HL-60 (cell line): ENCODE measurements at regions not wholly inside any gene's neighbourhood (a gene's known extent, or its start where the extent isn't known, plus 50 kb on each side); places are given as distances from the start of the nearest gene placed in this dataset.

Source experiments
- GABPA ChIP-seq: IDR thresholded peaks from 2 replicates; pipeline ENCODE4 v1.6.1; 2012; ENCODE audit warnings: low read depth
- POLR2AphosphoS5 ChIP-seq: IDR thresholded peaks from 2 replicates; pipeline ENCODE4 v1.6.1; 2012; ENCODE audit warnings: low read depth
- SPI1 ChIP-seq: IDR thresholded peaks from 2 replicates; pipeline ENCODE4 v1.6.1; 2012; ENCODE audit warnings: low read depth, mild to moderate bottlenecking, borderline replicate concordance
- TF ChIP-seq, protein P1 (sequence below): IDR thresholded peaks from one replicate; pipeline ENCODE4 v1.5.1; 2011; ENCODE audit warnings: low read length, control low read depth, inconsistent platforms; ENCODE audit not compliant: insufficient read depth

DNA sequence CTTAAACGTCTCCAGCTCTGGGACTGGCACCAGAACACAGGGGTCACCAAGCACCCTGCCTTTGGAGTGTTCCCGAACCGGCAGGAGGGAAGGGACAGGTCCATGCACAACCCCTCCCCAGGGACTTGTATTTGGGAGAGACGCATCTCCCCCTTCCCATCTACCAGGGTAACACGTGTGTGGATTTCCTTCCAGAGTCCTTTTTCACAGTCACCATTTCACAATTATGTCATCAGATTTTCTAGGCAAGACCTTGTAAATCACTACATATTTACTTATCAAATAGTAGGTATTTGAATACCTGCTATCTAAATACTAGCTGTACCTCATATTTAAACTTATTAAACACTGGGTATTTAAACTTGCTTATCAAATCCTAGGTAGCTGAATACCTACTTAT, 57.4 kb upstream of the AJAP1 start:
- TF ChIP-seq, protein P1, sequence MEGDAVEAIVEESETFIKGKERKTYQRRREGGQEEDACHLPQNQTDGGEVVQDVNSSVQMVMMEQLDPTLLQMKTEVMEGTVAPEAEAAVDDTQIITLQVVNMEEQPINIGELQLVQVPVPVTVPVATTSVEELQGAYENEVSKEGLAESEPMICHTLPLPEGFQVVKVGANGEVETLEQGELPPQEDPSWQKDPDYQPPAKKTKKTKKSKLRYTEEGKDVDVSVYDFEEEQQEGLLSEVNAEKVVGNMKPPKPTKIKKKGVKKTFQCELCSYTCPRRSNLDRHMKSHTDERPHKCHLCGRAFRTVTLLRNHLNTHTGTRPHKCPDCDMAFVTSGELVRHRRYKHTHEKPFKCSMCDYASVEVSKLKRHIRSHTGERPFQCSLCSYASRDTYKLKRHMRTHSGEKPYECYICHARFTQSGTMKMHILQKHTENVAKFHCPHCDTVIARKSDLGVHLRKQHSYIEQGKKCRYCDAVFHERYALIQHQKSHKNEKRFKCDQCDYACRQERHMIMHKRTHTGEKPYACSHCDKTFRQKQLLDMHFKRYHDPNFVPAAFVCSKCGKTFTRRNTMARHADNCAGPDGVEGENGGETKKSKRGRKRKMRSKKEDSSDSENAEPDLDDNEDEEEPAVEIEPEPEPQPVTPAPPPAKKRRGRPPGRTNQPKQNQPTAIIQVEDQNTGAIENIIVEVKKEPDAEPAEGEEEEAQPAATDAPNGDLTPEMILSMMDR: no peak
- no peak for TF ChIP-seq GABPA
- TF ChIP-seq POLR2AphosphoS5: no peak
- TF ChIP-seq SPI1: no peak
